SU-DHL-6 (cell line): ENCODE measurements at regions not wholly inside any gene's neighbourhood (a gene's known extent, or its start where the extent isn't known, plus 50 kb on each side); places are given as distances from the start of the nearest gene placed in this dataset.

Source experiments
- EZH2phosphoT487 ChIP-seq: fragments of 200-600 bp; sonication (generic), shearing (Covaris generic); conservative IDR thresholded peaks from 2 replicates; pipeline ENCODE4 v1.6.1; 2018; ENCODE audit warnings: mild to moderate bottlenecking, antibody characterized with exemption, low read length, moderate library complexity, mixed read lengths
- TF ChIP-seq, protein P1 (sequence below): fragments of 200-600 bp; sonication (generic); IDR thresholded peaks from one replicate; pipeline ENCODE4 v1.5.1; 2017; ENCODE audit warnings: antibody characterized with exemption, mild to moderate bottlenecking, low read length, moderate library complexity; ENCODE audit not compliant: insufficient read depth, poor library complexity, severe bottlenecking

DNA sequence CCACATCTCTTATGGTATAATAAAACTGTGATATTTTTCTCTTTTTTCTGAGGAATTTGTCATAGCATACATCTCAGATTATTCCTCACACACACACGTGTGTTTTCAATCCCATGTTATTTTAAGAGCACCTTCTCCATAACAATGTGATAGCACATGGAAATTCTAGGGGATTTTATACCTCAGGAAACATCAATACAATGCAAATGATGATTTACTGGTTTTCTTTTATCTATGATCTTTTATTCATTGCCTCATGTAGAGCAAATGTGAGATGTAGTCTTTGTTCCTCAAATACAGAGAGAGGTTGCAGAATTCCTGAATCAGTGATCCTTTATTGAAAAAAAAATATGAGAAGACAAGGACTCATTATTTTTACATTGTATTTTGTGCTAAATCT, 128.3 kb upstream of the ROBO1 start:
- TF ChIP-seq, protein P1, sequence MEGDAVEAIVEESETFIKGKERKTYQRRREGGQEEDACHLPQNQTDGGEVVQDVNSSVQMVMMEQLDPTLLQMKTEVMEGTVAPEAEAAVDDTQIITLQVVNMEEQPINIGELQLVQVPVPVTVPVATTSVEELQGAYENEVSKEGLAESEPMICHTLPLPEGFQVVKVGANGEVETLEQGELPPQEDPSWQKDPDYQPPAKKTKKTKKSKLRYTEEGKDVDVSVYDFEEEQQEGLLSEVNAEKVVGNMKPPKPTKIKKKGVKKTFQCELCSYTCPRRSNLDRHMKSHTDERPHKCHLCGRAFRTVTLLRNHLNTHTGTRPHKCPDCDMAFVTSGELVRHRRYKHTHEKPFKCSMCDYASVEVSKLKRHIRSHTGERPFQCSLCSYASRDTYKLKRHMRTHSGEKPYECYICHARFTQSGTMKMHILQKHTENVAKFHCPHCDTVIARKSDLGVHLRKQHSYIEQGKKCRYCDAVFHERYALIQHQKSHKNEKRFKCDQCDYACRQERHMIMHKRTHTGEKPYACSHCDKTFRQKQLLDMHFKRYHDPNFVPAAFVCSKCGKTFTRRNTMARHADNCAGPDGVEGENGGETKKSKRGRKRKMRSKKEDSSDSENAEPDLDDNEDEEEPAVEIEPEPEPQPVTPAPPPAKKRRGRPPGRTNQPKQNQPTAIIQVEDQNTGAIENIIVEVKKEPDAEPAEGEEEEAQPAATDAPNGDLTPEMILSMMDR = no peak
- no peak for TF ChIP-seq EZH2phosphoT487
